SH-SY5Y (cell line): ENCODE measurements at regions not wholly inside any gene's neighbourhood (a gene's known extent, or its start where the extent isn't known, plus 50 kb on each side); places are given as distances from the start of the nearest gene placed in this dataset.

ENCODE experiments used
- GATA2 ChIP-seq: IDR thresholded peaks from 2 replicates; pipeline ENCODE4 v1.6.1; 2011; ENCODE audit warnings: mild to moderate bottlenecking, low read depth, low read length
- GATA3 ChIP-seq: IDR thresholded peaks from 2 replicates; pipeline ENCODE4 v1.6.1; 2011; ENCODE audit warnings: low read depth, mild to moderate bottlenecking, low read length, moderate library complexity

- TF ChIP-seq GATA3 (no peak), GATA2 (no peak)
Observed at GRCh38 chr20:7237251-7237650, 469.8 kb downstream of the BMP2 start.
